H9 (cell line): ENCODE measurements at regions not wholly inside any gene's neighbourhood (a gene's known extent, or its start where the extent isn't known, plus 50 kb on each side); places are given as distances from the start of the nearest gene placed in this dataset.

Experiments used
- DNase-seq: peaks from one replicate; pipeline ENCODE4 v3.0.0-alpha.2; 2017
- H2AFZ ChIP-seq: one replicate; pipeline ENCODE4 v1.6.1; 2013; ENCODE audit warnings: mild to moderate bottlenecking, low read length, control low read depth, moderate library complexity
- H2AK5ac ChIP-seq: 2 replicates; pipeline ENCODE4 v1.6.1; 2013; ENCODE audit warnings: low read length, control low read depth, mixed read lengths; ENCODE audit not compliant: insufficient read length
- H2BK120ac ChIP-seq: one replicate; pipeline ENCODE4 v1.6.1; 2013; ENCODE audit warnings: low read depth, mild to moderate bottlenecking, low read length, control low read depth, inconsistent platforms; ENCODE audit not compliant: poor library complexity, severe bottlenecking
- H2BK12ac ChIP-seq: 2 replicates; pipeline ENCODE4 v1.6.1; 2013; ENCODE audit warnings: low read length, control low read depth, mixed read lengths, low read depth; ENCODE audit not compliant: insufficient read length
- H2BK15ac ChIP-seq: 2 replicates; pipeline ENCODE4 v1.6.1; 2013; ENCODE audit warnings: low read depth, low read length, control low read depth
- H2BK20ac ChIP-seq: one replicate; pipeline ENCODE4 v1.6.1; 2013; ENCODE audit warnings: low read depth, mild to moderate bottlenecking, low read length, control low read depth, inconsistent platforms; ENCODE audit not compliant: poor library complexity, severe bottlenecking
- H2BK5ac ChIP-seq: 2 replicates; pipeline ENCODE4 v1.6.1; 2013; ENCODE audit warnings: low read length, control low read depth, mixed read lengths; ENCODE audit not compliant: insufficient read length
- H3K14ac ChIP-seq: 2 replicates; pipeline ENCODE4 v1.6.1; 2013; ENCODE audit warnings: low read length, control low read depth; ENCODE audit not compliant: insufficient read depth
- H3K18ac ChIP-seq: 2 replicates; pipeline ENCODE4 v1.6.1; 2013; ENCODE audit warnings: low read depth, mild to moderate bottlenecking, mixed read lengths, low read length, control low read depth; ENCODE audit not compliant: insufficient read length
- H3K23ac ChIP-seq: 2 replicates; pipeline ENCODE4 v1.6.1; 2013; ENCODE audit warnings: low read length, control low read depth, mixed read lengths, low read depth; ENCODE audit not compliant: insufficient read length
- H3K23me2 ChIP-seq: 2 replicates; pipeline ENCODE4 v1.6.1; 2013; ENCODE audit warnings: low read depth, mild to moderate bottlenecking, mixed read lengths, low read length, control low read depth; ENCODE audit not compliant: insufficient read length, poor library complexity, severe bottlenecking
- H3K27ac ChIP-seq: 2 replicates; pipeline ENCODE4 v1.5.1; 2013; ENCODE audit warnings: low read length, control low read depth, mixed read lengths, low read depth; ENCODE audit not compliant: insufficient read length
- H3K27me3 ChIP-seq: 2 replicates; pipeline ENCODE4 v1.6.1; 2013; ENCODE audit warnings: low read length, control low read depth, inconsistent platforms; ENCODE audit not compliant: insufficient read depth
- H3K4ac ChIP-seq: 2 replicates; pipeline ENCODE4 v1.6.1; 2013; ENCODE audit warnings: low read depth, mild to moderate bottlenecking, control low read depth, inconsistent platforms, low read length, moderate library complexity
- H3K4me1 ChIP-seq: 2 replicates; pipeline ENCODE4 v1.6.1; 2013; ENCODE audit warnings: low read length, control low read depth, inconsistent platforms; ENCODE audit not compliant: insufficient read depth
- H3K4me2 ChIP-seq: 2 replicates; pipeline ENCODE4 v1.6.1; 2013; ENCODE audit warnings: low read length, control low read depth, mixed read lengths; ENCODE audit not compliant: insufficient read length, insufficient read depth
- H3K56ac ChIP-seq: 2 replicates; pipeline ENCODE4 v1.6.1; 2013; ENCODE audit warnings: low read depth, mild to moderate bottlenecking, mixed read lengths, low read length, control low read depth; ENCODE audit not compliant: insufficient read length
- H3K79me1 ChIP-seq: 2 replicates; pipeline ENCODE4 v1.6.1; 2013; ENCODE audit warnings: low read depth, mild to moderate bottlenecking, moderate library complexity, low read length, control low read depth, inconsistent platforms; ENCODE audit not compliant: insufficient read depth, poor library complexity, severe bottlenecking
- H3K79me2 ChIP-seq: 2 replicates; pipeline ENCODE4 v1.6.1; 2013; ENCODE audit warnings: low read length, control low read depth, inconsistent platforms; ENCODE audit not compliant: insufficient read depth
- H3K9ac ChIP-seq: 2 replicates; pipeline ENCODE4 v1.6.1; 2013; ENCODE audit warnings: low read length, control low read depth, mixed read lengths; ENCODE audit not compliant: insufficient read length; ENCODE audit errors: extremely low read depth
- H3K9me3 ChIP-seq: one replicate; pipeline ENCODE4 v1.6.1; 2013; ENCODE audit warnings: low read depth, low read length, inconsistent platforms; ENCODE audit not compliant: control insufficient read depth
- H3T11ph ChIP-seq: one replicate; pipeline ENCODE4 v1.6.1; 2013; ENCODE audit warnings: mild to moderate bottlenecking, low read length, control low read depth, inconsistent platforms
- H4K20me1 ChIP-seq: one replicate; pipeline ENCODE4 v1.6.1; 2013; ENCODE audit not compliant: control insufficient read depth, insufficient read length, insufficient read depth
- H4K5ac ChIP-seq: 2 replicates; pipeline ENCODE4 v1.6.1; 2013; ENCODE audit warnings: low read depth, mild to moderate bottlenecking, mixed read lengths, low read length, control low read depth; ENCODE audit not compliant: insufficient read length
- H4K8ac ChIP-seq: replicated peaks from 2 replicates; pipeline ENCODE4 v1.6.1; 2013; ENCODE audit warnings: low read length, control low read depth, mixed read lengths, low read depth; ENCODE audit not compliant: insufficient read length
- H4K91ac ChIP-seq: 2 replicates; pipeline ENCODE4 v1.6.1; 2013; ENCODE audit warnings: low read depth, mild to moderate bottlenecking, moderate library complexity, mixed read lengths, low read length, control low read depth; ENCODE audit not compliant: insufficient read length
- H3K27ac Mint-ChIP-seq, 3 experiments: 2 replicates in 2 of 3; 3 replicates in 1 of 3; pipeline ENCODE4 v1.8.0; 2020 to 2021; ENCODE audit warnings: mixed read lengths in 3 of 3, mild to moderate bottlenecking in 1 of 3, moderate library complexity in 1 of 3
- H3K27me3 Mint-ChIP-seq: 2 replicates; pipeline ENCODE4 v1.8.0; 2021; ENCODE audit warnings: low read depth, mild to moderate bottlenecking, moderate library complexity, mixed read lengths
- H3K36me3 Mint-ChIP-seq, 3 experiments: 2 replicates in 2 of 3; 3 replicates in 1 of 3; pipeline ENCODE4 v1.8.0; 2020 to 2021; ENCODE audit warnings: low read depth in 3 of 3, mixed read lengths in 3 of 3; ENCODE audit not compliant: insufficient read depth in 1 of 3
- H3K4me1 Mint-ChIP-seq, 2 experiments: 2 replicates each; pipeline ENCODE4 v1.8.0; 2020; ENCODE audit warnings: mixed read lengths in 2 of 2
- H3K4me3 Mint-ChIP-seq, 2 experiments: 2 replicates in 1 of 2; 3 replicates in 1 of 2; pipeline ENCODE4 v1.8.0; 2020 to 2021; ENCODE audit warnings: mild to moderate bottlenecking in 2 of 2, mixed read lengths in 2 of 2, moderate library complexity in 1 of 2
- H3K9me3 Mint-ChIP-seq, 2 experiments: 2 replicates in 1 of 2; 3 replicates in 1 of 2; pipeline ENCODE4 v1.8.0; 2020; ENCODE audit warnings: mild to moderate bottlenecking in 2 of 2, mixed read lengths in 2 of 2, moderate library complexity in 1 of 2
- CTCF ChIP-seq: fragments of 200-600 bp; sonication (generic); conservative IDR thresholded peaks from 3 replicates; pipeline ENCODE4 v1.8.0; 2021; ENCODE audit warnings: antibody characterized with exemption, mild to moderate bottlenecking
- WGBS: extraction: QIAGEN DNeasy Blood & Tissue Kit; methylation state at CpG from one replicate; pipeline ENCODE4 v1.1.7; 2013; ENCODE audit warnings: missing lambda C conversion rate, low lambda C conversion rate, mixed read lengths; ENCODE audit not compliant: insufficient read length; ENCODE audit errors: extremely low coverage; 5-methylcytosine and 5-hydroxymethylcytosine counted together

GRCh38 chr3:126256251-126256650 is 75.9 kb upstream of the ALDH1L1 start:
- H3K14ac ChIP-seq, result no peak overlapping the region
- peaks cover 5 to 6% of the 10 kb centered on the region in 2 experiments for H3K4me1 Mint-ChIP-seq
- H3K9me3 ChIP-seq, result no peaks in the 10 kb centered on the region
- no peak for DNase-seq
- H3K4ac ChIP-seq, result no peak overlapping the region
- no peak overlapping the region for H3K9ac ChIP-seq
- H3K4me2 ChIP-seq, result no peak overlapping the region
- H3K79me1 ChIP-seq, result no peaks in the 10 kb centered on the region
- H2BK120ac ChIP-seq, result no peak overlapping the region
- no peak overlapping the region for H2AFZ ChIP-seq
- H4K5ac ChIP-seq, result no peak overlapping the region
- WGBS, result no CpG with 5 or more reads among the region's 7 CpGs
- no peak overlapping the region for H3K23ac ChIP-seq
- no peaks in the 10 kb centered on the region for H4K20me1 ChIP-seq
- no peak overlapping the region for H3K56ac ChIP-seq
- TF ChIP-seq CTCF, result no peak
- no peaks in the 10 kb centered on the region for H3K36me3 Mint-ChIP-seq
- no peaks in the 10 kb centered on the region for H3K4me1 ChIP-seq
- H3K18ac ChIP-seq, result no peak overlapping the region
- no peak overlapping the region for H3K4me3 Mint-ChIP-seq
- no peaks in the 10 kb centered on the region for H3K23me2 ChIP-seq
- no peak overlapping the region for H3K27ac Mint-ChIP-seq
- H2BK12ac ChIP-seq, result no peak overlapping the region
- H3K27ac ChIP-seq, result no peak overlapping the region
- H3K9me3 Mint-ChIP-seq, result no peaks in the 10 kb centered on the region
- no peak overlapping the region for H2BK15ac ChIP-seq
- no peaks in the 10 kb centered on the region for H3K79me2 ChIP-seq
- no peak overlapping the region for H2AK5ac ChIP-seq
- no peak overlapping the region for H2BK20ac ChIP-seq
- H3K27me3 ChIP-seq, result no peaks in the 10 kb centered on the region
- no peak overlapping the region for H3T11ph ChIP-seq
- no peaks in the 10 kb centered on the region; the same call in none of the 2 replicates for H3K27me3 Mint-ChIP-seq
- no peak overlapping the region for H4K91ac ChIP-seq
- H4K8ac ChIP-seq, result no peak overlapping the region
- no peak overlapping the region for H2BK5ac ChIP-seq
